ENCODE measurements at regions not wholly inside any gene's neighbourhood (a gene's known extent, or its start where the extent isn't known, plus 50 kb on each side); places are given as distances from the start of the nearest gene placed in this dataset.

DNA sequence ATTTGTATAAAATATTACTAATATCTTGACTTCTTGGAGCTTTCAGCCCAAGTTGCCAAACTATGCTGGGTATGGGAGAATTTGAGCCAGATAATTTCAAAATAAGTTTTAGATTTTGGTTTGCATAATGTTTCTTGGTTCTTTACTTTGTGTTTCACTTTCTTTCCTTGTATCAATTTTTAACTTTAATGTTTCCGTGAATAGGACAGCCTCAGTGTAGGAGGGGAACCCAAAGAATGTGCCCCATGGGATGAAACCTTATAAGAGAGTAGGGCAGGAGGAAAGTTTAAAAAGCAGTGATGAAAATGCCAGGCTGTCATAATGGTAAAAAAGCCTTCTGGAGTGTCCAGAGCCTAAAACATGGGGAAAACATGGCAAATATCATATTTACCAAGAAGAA is 252.4 kb upstream of the IRAK1BP1 start (continued):
- TF ChIP-seq, protein P1, sequence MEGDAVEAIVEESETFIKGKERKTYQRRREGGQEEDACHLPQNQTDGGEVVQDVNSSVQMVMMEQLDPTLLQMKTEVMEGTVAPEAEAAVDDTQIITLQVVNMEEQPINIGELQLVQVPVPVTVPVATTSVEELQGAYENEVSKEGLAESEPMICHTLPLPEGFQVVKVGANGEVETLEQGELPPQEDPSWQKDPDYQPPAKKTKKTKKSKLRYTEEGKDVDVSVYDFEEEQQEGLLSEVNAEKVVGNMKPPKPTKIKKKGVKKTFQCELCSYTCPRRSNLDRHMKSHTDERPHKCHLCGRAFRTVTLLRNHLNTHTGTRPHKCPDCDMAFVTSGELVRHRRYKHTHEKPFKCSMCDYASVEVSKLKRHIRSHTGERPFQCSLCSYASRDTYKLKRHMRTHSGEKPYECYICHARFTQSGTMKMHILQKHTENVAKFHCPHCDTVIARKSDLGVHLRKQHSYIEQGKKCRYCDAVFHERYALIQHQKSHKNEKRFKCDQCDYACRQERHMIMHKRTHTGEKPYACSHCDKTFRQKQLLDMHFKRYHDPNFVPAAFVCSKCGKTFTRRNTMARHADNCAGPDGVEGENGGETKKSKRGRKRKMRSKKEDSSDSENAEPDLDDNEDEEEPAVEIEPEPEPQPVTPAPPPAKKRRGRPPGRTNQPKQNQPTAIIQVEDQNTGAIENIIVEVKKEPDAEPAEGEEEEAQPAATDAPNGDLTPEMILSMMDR (conservative IDR thresholded peaks at IDR 0.05; ENCODE audit: low read depth in 2 of 2) = no peak
- TF ChIP-seq JUNB (IDR thresholded peaks at IDR 0.05; ENCODE audit: unreplicated experiment) (no peak), EZH2phosphoT487 (IDR thresholded peaks at IDR 0.05; ENCODE audit: unreplicated experiment) (no peak), CREB1 (CRISPR knock-in tag; IDR thresholded peaks at IDR 0.05; ENCODE audit: low read depth) (no peak), STAT1 (IDR thresholded peaks at IDR 0.05; ENCODE audit: unreplicated experiment) (no peak), ZNF114 (CRISPR knock-in tag; IDR thresholded peaks at IDR 0.05) (no peak), ZNF331 (CRISPR knock-in tag; IDR thresholded peaks at IDR 0.05; ENCODE audit: low read depth) (no peak)

DNA sequence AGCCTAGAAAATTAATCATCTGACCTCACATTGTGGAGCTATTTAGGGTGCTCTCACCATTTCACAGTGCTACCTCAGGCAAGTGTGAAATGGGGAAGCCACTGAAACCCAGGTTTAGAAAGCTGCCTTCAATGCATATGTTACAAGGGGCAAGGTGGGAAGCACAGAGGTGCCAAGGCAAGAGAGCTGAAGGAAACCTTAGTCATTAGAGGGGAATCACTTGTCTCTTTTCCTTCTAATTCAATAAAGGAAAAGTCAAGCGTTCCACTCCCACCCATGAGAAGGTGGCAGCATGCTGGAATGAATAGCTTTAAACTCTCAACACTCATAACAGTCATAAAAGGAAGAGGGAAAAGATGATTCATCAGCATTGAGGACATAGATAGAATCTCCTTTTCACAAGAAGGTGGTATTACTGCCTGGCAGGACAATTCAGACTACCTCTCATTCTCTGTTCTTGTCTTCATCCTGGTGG is 251.9 kb upstream of the IRAK1BP1 start:
- H3K4me1 Mint-ChIP-seq = no peaks in the 10 kb centered on the region
- Histone ChIP-seq H3K27ac (ENCODE audit: low read depth) (no peak overlapping the region), H3K9me2 (ENCODE audit: insufficient read depth) (no peaks in the 10 kb centered on the region), H3K4me3 (no peak overlapping the region), H3F3A (replicated peaks; ENCODE audit: low read depth) (no peaks in the 10 kb centered on the region), H3K4me2 (no peak overlapping the region), H3K36me3 (ENCODE audit: insufficient read depth) (no peaks in the 10 kb centered on the region), H2AFZ (no peak overlapping the region), H3K27me3 (ENCODE audit: insufficient read depth) (no peaks in the 10 kb centered on the region), H3K4me1 (ENCODE audit: insufficient read depth) (no peaks in the 10 kb centered on the region), H3K79me2 (replicated peaks; ENCODE audit: insufficient read depth) (no peaks in the 10 kb centered on the region), H4K20me1 (replicated peaks; ENCODE audit: insufficient read depth) (no peaks in the 10 kb centered on the region)
- ATAC-seq (no peak), DNase-seq (ENCODE audit: low spot score) (no peak)
- no peaks in the 10 kb centered on the region for H3K36me3 Mint-ChIP-seq (ENCODE audit: low read depth)
- H3K4me3 Mint-ChIP-seq = no peak overlapping the region
- H3K27ac Mint-ChIP-seq = no peak overlapping the region
- no peaks in the 10 kb centered on the region for H3K27me3 Mint-ChIP-seq (ENCODE audit: insufficient read depth, low read depth, poor library complexity)
- H3K9me3 Mint-ChIP-seq = no peaks in the 10 kb centered on the region
- TF ChIP-seq, protein P2, sequence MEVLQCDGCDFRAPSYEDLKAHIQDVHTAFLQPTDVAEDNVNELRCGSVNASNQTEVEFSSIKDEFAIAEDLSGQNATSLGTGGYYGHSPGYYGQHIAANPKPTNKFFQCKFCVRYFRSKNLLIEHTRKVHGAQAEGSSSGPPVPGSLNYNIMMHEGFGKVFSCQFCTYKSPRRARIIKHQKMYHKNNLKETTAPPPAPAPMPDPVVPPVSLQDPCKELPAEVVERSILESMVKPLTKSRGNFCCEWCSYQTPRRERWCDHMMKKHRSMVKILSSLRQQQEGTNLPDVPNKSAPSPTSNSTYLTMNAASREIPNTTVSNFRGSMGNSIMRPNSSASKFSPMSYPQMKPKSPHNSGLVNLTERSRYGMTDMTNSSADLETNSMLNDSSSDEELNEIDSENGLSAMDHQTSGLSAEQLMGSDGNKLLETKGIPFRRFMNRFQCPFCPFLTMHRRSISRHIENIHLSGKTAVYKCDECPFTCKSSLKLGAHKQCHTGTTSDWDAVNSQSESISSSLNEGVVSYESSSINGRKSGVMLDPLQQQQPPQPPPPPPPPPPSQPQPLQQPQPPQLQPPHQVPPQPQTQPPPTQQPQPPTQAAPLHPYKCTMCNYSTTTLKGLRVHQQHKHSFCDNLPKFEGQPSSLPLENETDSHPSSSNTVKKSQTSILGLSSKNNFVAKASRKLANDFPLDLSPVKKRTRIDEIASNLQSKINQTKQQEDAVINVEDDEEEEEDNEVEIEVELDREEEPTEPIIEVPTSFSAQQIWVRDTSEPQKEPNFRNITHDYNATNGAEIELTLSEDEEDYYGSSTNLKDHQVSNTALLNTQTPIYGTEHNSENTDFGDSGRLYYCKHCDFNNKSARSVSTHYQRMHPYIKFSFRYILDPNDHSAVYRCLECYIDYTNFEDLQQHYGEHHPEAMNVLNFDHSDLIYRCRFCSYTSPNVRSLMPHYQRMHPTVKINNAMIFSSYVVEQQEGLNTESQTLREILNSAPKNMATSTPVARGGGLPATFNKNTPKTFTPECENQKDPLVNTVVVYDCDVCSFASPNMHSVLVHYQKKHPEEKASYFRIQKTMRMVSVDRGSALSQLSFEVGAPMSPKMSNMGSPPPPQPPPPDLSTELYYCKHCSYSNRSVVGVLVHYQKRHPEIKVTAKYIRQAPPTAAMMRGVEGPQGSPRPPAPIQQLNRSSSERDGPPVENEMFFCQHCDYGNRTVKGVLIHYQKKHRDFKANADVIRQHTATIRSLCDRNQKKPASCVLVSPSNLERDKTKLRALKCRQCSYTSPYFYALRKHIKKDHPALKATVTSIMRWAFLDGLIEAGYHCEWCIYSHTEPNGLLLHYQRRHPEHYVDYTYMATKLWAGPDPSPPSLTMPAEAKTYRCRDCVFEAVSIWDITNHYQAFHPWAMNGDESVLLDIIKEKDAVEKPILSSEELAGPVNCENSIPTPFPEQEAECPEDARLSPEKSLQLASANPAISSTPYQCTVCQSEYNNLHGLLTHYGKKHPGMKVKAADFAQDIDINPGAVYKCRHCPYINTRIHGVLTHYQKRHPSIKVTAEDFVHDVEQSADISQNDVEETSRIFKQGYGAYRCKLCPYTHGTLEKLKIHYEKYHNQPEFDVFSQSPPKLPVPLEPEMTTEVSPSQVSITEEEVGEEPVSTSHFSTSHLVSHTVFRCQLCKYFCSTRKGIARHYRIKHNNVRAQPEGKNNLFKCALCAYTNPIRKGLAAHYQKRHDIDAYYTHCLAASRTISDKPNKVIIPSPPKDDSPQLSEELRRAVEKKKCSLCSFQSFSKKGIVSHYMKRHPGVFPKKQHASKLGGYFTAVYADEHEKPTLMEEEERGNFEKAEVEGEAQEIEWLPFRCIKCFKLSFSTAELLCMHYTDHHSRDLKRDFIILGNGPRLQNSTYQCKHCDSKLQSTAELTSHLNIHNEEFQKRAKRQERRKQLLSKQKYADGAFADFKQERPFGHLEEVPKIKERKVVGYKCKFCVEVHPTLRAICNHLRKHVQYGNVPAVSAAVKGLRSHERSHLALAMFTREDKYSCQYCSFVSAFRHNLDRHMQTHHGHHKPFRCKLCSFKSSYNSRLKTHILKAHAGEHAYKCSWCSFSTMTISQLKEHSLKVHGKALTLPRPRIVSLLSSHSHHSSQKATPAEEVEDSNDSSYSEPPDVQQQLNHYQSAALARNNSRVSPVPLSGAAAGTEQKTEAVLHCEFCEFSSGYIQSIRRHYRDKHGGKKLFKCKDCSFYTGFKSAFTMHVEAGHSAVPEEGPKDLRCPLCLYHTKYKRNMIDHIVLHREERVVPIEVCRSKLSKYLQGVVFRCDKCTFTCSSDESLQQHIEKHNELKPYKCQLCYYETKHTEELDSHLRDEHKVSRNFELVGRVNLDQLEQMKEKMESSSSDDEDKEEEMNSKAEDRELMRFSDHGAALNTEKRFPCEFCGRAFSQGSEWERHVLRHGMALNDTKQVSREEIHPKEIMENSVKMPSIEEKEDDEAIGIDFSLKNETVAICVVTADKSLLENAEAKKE (CRISPR knock-in tag; IDR thresholded peaks at IDR 0.05) = no peak
- no peak for TF ChIP-seq CREB1 (CRISPR knock-in tag; IDR thresholded peaks at IDR 0.05; ENCODE audit: low read depth)
- TF ChIP-seq JUNB (IDR thresholded peaks at IDR 0.05; ENCODE audit: unreplicated experiment) = no peak
- TF ChIP-seq, protein P3, sequence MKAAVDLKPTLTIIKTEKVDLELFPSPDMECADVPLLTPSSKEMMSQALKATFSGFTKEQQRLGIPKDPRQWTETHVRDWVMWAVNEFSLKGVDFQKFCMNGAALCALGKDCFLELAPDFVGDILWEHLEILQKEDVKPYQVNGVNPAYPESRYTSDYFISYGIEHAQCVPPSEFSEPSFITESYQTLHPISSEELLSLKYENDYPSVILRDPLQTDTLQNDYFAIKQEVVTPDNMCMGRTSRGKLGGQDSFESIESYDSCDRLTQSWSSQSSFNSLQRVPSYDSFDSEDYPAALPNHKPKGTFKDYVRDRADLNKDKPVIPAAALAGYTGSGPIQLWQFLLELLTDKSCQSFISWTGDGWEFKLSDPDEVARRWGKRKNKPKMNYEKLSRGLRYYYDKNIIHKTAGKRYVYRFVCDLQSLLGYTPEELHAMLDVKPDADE (IDR thresholded peaks at IDR 0.05) = no peak
- TF ChIP-seq, protein P1 (conservative IDR thresholded peaks at IDR 0.05; ENCODE audit: low read depth in 2 of 2) = no peak

All from GM23338 (cell line).